ENCODE measurements at regions not wholly inside any gene's neighbourhood (a gene's known extent, or its start where the extent isn't known, plus 50 kb on each side); places are given as distances from the start of the nearest gene placed in this dataset.

DNA sequence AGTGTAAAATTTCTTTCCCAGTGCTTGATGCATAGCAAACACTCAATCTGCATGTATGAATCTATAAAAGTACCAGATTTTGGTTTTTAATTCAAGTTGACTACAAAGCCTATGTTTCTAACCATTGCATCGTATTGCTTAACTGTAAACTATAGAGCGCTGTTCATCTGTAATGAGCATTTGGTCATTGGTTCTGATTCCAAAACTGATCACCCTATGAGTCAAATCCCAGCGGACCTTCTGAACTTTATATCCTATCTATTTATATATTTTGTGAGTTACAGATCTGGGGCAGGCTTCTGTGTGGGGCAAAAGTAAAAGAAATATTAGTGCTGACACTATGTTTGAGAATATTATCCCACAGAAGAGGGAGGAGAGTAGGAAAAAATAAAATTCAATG, 305.7 kb upstream of the TNC start:
- DNase-seq: no peak
- Mint-ChIP-seq H3K4me3 (ENCODE audit: low read depth, unreplicated experiment) (no peak overlapping the region), H3K9me3 (ENCODE audit: low read depth, unreplicated experiment) (peaks cover 10% of the 10 kb centered on the region), H3K27ac (ENCODE audit: unreplicated experiment) (no peak overlapping the region), H3K27me3 (ENCODE audit: unreplicated experiment) (no peaks in the 10 kb centered on the region), H3K4me1 (ENCODE audit: low read depth, unreplicated experiment) (no peaks in the 10 kb centered on the region), H3K36me3 (ENCODE audit: insufficient read depth, unreplicated experiment) (no peaks in the 10 kb centered on the region)
- CTCF ChIA-PET: no interaction called here
- TF ChIP-seq, protein P1, sequence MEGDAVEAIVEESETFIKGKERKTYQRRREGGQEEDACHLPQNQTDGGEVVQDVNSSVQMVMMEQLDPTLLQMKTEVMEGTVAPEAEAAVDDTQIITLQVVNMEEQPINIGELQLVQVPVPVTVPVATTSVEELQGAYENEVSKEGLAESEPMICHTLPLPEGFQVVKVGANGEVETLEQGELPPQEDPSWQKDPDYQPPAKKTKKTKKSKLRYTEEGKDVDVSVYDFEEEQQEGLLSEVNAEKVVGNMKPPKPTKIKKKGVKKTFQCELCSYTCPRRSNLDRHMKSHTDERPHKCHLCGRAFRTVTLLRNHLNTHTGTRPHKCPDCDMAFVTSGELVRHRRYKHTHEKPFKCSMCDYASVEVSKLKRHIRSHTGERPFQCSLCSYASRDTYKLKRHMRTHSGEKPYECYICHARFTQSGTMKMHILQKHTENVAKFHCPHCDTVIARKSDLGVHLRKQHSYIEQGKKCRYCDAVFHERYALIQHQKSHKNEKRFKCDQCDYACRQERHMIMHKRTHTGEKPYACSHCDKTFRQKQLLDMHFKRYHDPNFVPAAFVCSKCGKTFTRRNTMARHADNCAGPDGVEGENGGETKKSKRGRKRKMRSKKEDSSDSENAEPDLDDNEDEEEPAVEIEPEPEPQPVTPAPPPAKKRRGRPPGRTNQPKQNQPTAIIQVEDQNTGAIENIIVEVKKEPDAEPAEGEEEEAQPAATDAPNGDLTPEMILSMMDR (IDR thresholded peaks at IDR 0.05; ENCODE audit: unreplicated experiment): no peak
- intact Hi-C loops (cut with micrococcal nuclease; ENCODE audit: unreplicated experiment): no loop called here
- BruUV-seq (replicated peaks): no TSS peak

DNA sequence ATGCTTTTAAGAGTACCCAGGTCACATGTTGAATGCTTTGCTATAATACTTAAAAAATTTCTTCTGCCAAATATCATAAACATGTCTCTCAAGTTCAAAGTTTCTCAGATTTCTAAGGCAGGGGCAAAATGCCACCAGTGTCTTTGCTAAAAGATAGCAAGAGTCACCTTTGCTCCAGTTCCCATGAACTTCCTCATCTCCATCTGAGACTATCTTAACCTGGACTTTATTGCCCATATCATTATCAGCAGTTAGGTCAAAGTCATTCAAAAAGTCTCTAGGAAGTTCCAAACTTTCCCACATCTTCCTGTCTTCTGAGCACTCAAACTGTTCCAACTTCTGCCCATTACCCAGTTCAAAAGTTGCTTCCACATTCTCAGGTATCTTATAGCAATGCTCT, 307.6 kb upstream of the TNC start:
- H3K4me1 Mint-ChIP-seq (ENCODE audit: low read depth, unreplicated experiment): no peaks in the 10 kb centered on the region
- TF ChIP-seq, protein P1 (IDR thresholded peaks at IDR 0.05; ENCODE audit: unreplicated experiment): no peak
- H3K36me3 Mint-ChIP-seq (ENCODE audit: insufficient read depth, unreplicated experiment): no peaks in the 10 kb centered on the region
- H3K27me3 Mint-ChIP-seq (ENCODE audit: unreplicated experiment): no peaks in the 10 kb centered on the region
- H3K27ac Mint-ChIP-seq (ENCODE audit: unreplicated experiment): no peak overlapping the region
- BruUV-seq (replicated peaks): no TSS peak
- CTCF ChIA-PET: no interaction called here
- intact Hi-C loops (cut with micrococcal nuclease; ENCODE audit: unreplicated experiment): no loop called here
- H3K9me3 Mint-ChIP-seq (ENCODE audit: low read depth, unreplicated experiment): peaks cover 9% of the 10 kb centered on the region
- DNase-seq: no peak
- no peak overlapping the region for H3K4me3 Mint-ChIP-seq (ENCODE audit: low read depth, unreplicated experiment)

DNA sequence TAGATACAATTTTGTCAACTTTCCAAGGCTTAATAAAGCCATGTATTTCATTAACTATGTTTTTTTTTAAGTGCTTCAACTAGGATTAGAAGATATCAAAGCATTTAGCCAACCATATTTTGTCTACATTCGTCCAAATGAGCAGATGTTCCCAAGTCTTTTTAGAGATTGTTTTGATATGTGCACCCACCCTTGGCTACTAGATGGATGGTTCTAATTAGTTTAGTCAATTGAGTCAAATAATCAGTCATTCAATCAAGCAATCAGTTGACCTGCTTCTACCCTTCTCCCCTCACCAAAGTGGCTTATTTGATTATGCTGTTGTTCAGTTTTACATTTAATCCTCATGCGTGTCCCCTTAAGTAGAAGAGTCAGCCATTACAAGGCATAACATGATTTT, 319.5 kb upstream of the TNC start:
- Mint-ChIP-seq H3K4me1 (ENCODE audit: low read depth, unreplicated experiment) (no peaks in the 10 kb centered on the region), H3K27ac (ENCODE audit: unreplicated experiment) (no peak overlapping the region), H3K36me3 (ENCODE audit: insufficient read depth, unreplicated experiment) (no peaks in the 10 kb centered on the region), H3K9me3 (ENCODE audit: low read depth, unreplicated experiment) (peaks cover 2% of the 10 kb centered on the region), H3K27me3 (ENCODE audit: unreplicated experiment) (no peaks in the 10 kb centered on the region), H3K4me3 (ENCODE audit: low read depth, unreplicated experiment) (no peak overlapping the region)
- CTCF ChIA-PET: no interaction called here
- intact Hi-C loops (cut with micrococcal nuclease; ENCODE audit: unreplicated experiment): no loop called here
- no TSS peak for BruUV-seq (replicated peaks)
- no peak for DNase-seq
- TF ChIP-seq, protein P1 (IDR thresholded peaks at IDR 0.05; ENCODE audit: unreplicated experiment): no peak

DNA sequence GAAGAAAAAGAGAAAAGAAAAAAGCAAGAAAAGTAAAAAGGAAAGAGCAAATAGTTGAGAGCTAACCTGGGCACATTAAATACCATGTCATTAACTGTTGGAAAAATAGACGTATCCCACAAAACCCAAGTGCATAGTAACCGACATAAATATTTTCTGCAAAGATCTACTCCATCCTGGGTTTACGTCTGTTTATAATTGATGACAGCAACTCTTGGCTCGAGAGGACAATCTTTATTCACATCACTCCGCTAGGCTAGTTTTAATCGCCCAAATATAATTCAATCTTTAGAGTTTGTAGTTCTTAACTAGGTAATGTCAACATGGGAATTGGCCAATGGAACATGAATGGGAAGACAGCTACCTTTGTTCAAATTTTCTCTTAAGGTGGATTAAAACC, 321.7 kb upstream of the TNC start:
- no peaks in the 10 kb centered on the region for H3K27me3 Mint-ChIP-seq (ENCODE audit: unreplicated experiment)
- no TSS peak for BruUV-seq (replicated peaks)
- no peak overlapping the region for H3K27ac Mint-ChIP-seq (ENCODE audit: unreplicated experiment)
- CTCF ChIA-PET: no interaction called here
- no peaks in the 10 kb centered on the region for H3K4me1 Mint-ChIP-seq (ENCODE audit: low read depth, unreplicated experiment)
- intact Hi-C loops (cut with micrococcal nuclease; ENCODE audit: unreplicated experiment): no loop called here
- no peak for DNase-seq
- TF ChIP-seq, protein P1 (IDR thresholded peaks at IDR 0.05; ENCODE audit: unreplicated experiment): no peak
- no peak overlapping the region for H3K4me3 Mint-ChIP-seq (ENCODE audit: low read depth, unreplicated experiment)
- H3K36me3 Mint-ChIP-seq (ENCODE audit: insufficient read depth, unreplicated experiment): no peaks in the 10 kb centered on the region
- H3K9me3 Mint-ChIP-seq (ENCODE audit: low read depth, unreplicated experiment): peaks cover 2% of the 10 kb centered on the region

DNA sequence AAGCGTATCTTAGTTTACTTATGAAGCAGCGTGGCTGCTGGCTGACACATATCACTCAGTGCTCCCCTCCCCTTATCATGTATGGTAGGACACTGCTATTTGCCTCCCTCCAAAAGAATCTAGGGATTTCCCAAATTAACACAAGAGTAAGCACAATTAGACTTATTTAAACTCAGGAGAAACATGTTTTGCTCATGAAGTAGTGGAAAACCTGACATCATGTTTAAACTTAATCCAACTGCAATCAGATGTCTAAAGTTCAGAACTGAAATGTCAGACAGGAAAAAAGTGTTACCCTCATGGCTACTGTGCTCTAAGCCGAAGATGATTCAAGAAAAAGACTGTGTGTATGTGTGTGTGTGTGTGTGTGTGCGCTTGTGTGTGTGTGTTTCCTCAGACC, 324.1 kb upstream of the TNC start:
- H3K27ac Mint-ChIP-seq (ENCODE audit: unreplicated experiment): no peak overlapping the region
- no peaks in the 10 kb centered on the region for H3K27me3 Mint-ChIP-seq (ENCODE audit: unreplicated experiment)

More for the DNA sequence above, 324.1 kb upstream of the TNC start:
- intact Hi-C loops (cut with micrococcal nuclease; ENCODE audit: unreplicated experiment): no loop called here
- DNase-seq: no peak
- CTCF ChIA-PET: no interaction called here
- no TSS peak for BruUV-seq (replicated peaks)
- H3K4me3 Mint-ChIP-seq (ENCODE audit: low read depth, unreplicated experiment): no peak overlapping the region
- peaks cover 2% of the 10 kb centered on the region for H3K9me3 Mint-ChIP-seq (ENCODE audit: low read depth, unreplicated experiment)
- H3K4me1 Mint-ChIP-seq (ENCODE audit: low read depth, unreplicated experiment): no peaks in the 10 kb centered on the region
- TF ChIP-seq, protein P1 (IDR thresholded peaks at IDR 0.05; ENCODE audit: unreplicated experiment): no peak
- no peaks in the 10 kb centered on the region for H3K36me3 Mint-ChIP-seq (ENCODE audit: insufficient read depth, unreplicated experiment)

Measured in Calu3 (cell line).